ENCODE measurements at regions not wholly inside any gene's neighbourhood (a gene's known extent, or its start where the extent isn't known, plus 50 kb on each side); places are given as distances from the start of the nearest gene placed in this dataset.
"Not testable (repeated sequence)": the region's sequence is repeated elsewhere in the genome, so short reads cannot be mapped to it uniquely, and the experiment has no call there.

DNA sequence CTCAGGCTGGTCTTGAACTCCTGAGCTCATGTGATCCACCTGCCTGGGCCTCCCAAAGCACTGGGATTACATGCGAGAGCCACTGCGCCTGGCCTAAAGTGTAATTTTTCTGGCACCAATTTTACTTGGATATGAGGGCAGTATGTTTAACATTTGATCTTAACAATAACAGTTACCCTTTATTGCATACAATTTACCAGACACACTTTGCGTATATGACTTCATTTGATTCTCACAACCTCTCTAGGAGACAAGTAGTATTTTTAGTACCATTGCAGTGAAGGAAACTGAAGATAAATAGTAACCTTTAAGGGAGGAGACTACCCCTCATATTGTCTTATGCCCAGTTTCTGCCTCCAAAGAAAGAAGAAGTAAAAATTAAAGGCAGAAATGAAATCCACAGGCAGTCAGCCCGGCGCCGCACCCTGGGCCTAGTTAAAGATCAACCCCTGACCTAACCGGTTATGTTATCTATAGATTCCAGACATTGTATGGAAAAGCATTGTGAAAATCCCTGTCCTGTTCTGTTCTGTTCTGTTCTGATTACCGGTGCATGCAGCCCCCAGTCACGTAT lies 54.0 kb downstream of the CYP26A1 start:
- H3K4me3 ChIP-seq (ENCODE audit: low read depth, low read length); POLR2A ChIA-PET; H3K9me3 ChIP-seq (ENCODE audit: control insufficient read depth, insufficient read depth, low read length); H3K27ac ChIP-seq (ENCODE audit: low read depth, low read length); DNase-seq (ENCODE audit: low read depth, low spot score); H3K27me3 ChIP-seq (ENCODE audit: control insufficient read depth, insufficient read depth, low read length): not testable (repeated sequence)
- CTCF ChIA-PET, result interaction anchor here (0.9 to 1.1 kb wide), 2 partner anchors 11 to 12 kb away, joined by 3 to 4 read pairs; no protein-coding TSS in a partner anchor

- Histone ChIP-seq H3K27me3 (ENCODE audit: control insufficient read depth, insufficient read depth, low read length) (peaks cover 14% of the 10 kb centered on the region), H3K27ac (ENCODE audit: low read depth, low read length) (no peak overlapping the region), H3K4me3 (ENCODE audit: low read depth, low read length) (no peak overlapping the region), H3K9me3 (ENCODE audit: control insufficient read depth, insufficient read depth, low read length) (no peaks in the 10 kb centered on the region; the same call in 1 of the 2 replicates)
- ChIA-PET CTCF (no interaction called here), POLR2A (interaction anchor here (0.6 kb wide), 1 partner anchor 856 kb away, joined by 3 read pairs; no protein-coding TSS in a partner anchor)
- no peak for TF ChIP-seq CTCF (IDR thresholded peaks at IDR 0.05; ENCODE audit: low read depth, low read length)
- DNase-seq (ENCODE audit: low read depth, low spot score), result no peak
These were observed 58.3 kb downstream of the CYP26A1 start for GRCh38 chr10:93131986-93132385.

- peaks cover 9% of the 10 kb centered on the region for H3K27me3 ChIP-seq (ENCODE audit: control insufficient read depth, insufficient read depth, low read length)
- H3K27ac ChIP-seq (ENCODE audit: low read depth, low read length), result no peak overlapping the region
- no peaks in the 10 kb centered on the region for H3K9me3 ChIP-seq (ENCODE audit: control insufficient read depth, insufficient read depth, low read length)
- CTCF ChIA-PET, result interaction anchor here (1.2 kb wide), 1 partner anchor 11 kb away, joined by 4 read pairs; no protein-coding TSS in a partner anchor
- DNase-seq (ENCODE audit: low read depth, low spot score), result no peak
- TF ChIP-seq CTCF (IDR thresholded peaks at IDR 0.05; ENCODE audit: low read depth, low read length), result no peak
- H3K4me3 ChIP-seq (ENCODE audit: low read depth, low read length), result no peak overlapping the region
- POLR2A ChIA-PET, result no interaction called here
These were observed 64.6 kb downstream of the CYP26A1 start for GRCh38 chr10:93138113-93138870.

DNA sequence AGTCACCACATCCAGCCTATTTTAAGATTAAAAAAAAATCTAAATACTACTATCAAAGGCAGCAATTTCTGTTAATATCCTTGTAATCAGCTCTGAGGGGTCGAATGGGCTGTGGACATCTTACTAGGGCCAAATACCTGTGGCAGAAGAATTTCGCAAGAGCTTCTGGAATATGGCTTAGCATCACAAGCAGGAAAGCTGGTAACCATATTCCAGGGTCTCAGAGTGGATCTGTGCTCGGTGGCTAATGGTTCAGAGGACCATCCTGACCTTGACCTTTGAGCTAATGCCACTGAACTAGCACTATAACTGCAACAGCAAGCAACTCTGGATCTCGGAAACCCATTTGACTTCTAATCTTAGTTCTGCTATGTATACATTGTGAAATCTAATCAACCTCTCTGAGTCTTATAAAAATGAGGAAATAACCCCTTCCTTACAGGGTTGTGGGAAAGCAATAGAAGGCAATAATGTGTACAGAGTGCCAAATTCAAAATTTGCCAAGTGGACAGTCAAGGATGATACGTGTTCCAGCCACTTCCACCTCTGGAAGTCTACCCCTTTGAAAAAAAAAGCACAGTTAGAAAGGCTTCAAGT lies 65.5 kb downstream of the CYP26A1 start:
- no peak overlapping the region for H3K27ac ChIP-seq (ENCODE audit: low read depth, low read length)
- no peak for TF ChIP-seq CTCF (IDR thresholded peaks at IDR 0.05; ENCODE audit: low read depth, low read length)
- POLR2A ChIA-PET, result no interaction called here
- DNase-seq (ENCODE audit: low read depth, low spot score), result no peak
- H3K9me3 ChIP-seq (ENCODE audit: control insufficient read depth, insufficient read depth, low read length), result no peaks in the 10 kb centered on the region
- CTCF ChIA-PET, result interaction anchor here (1.2 kb wide), 1 partner anchor 12 kb away, joined by 4 read pairs; no protein-coding TSS in a partner anchor
- no peak overlapping the region for H3K4me3 ChIP-seq (ENCODE audit: low read depth, low read length)
- peaks cover 9% of the 10 kb centered on the region for H3K27me3 ChIP-seq (ENCODE audit: control insufficient read depth, insufficient read depth, low read length)

GRCh38 chr10:93142534-93142933 lies 68.8 kb downstream of the CYP26A1 start:
- no peak for TF ChIP-seq CTCF (IDR thresholded peaks at IDR 0.05; ENCODE audit: low read depth, low read length)
- ChIA-PET POLR2A (no interaction called here), CTCF (no interaction called here)
- DNase-seq (ENCODE audit: low read depth, low spot score), result no peak
- H3K27me3 ChIP-seq (ENCODE audit: control insufficient read depth, insufficient read depth, low read length), result peaks cover 9% of the 10 kb centered on the region
- no peaks in the 10 kb centered on the region for H3K9me3 ChIP-seq (ENCODE audit: control insufficient read depth, insufficient read depth, low read length)
- H3K4me3 ChIP-seq (ENCODE audit: low read depth, low read length), result no peak overlapping the region
- H3K27ac ChIP-seq (ENCODE audit: low read depth, low read length), result no peak overlapping the region

All from AG04450 (cell line).